GM12878 (cell line): ENCODE measurements at regions not wholly inside any gene's neighbourhood (a gene's known extent, or its start where the extent isn't known, plus 50 kb on each side); places are given as distances from the start of the nearest gene placed in this dataset.

Source experiments
- ATF7 ChIP-seq: fragments of 450-650 bp; IDR thresholded peaks from 2 replicates; pipeline ENCODE4 v1.6.1; 2016; ENCODE audit warnings: low read depth, mild to moderate bottlenecking
- BCL11A ChIP-seq: IDR thresholded peaks from 2 replicates; pipeline ENCODE4 v1.6.1; 2011; ENCODE audit warnings: low read depth, low read length
- BMI1 ChIP-seq: fragments of 450-650 bp; IDR thresholded peaks from 2 replicates; pipeline ENCODE4 v1.6.1; 2016; ENCODE audit warnings: mild to moderate bottlenecking, moderate library complexity, borderline replicate concordance
- CHD1 ChIP-seq: IDR thresholded peaks from 2 replicates; pipeline ENCODE4 v1.6.1; 2012; ENCODE audit warnings: low read depth, low read length, improper control_type of control experiment
- IRF3 ChIP-seq: fragments of 450-650 bp; IDR thresholded peaks from 2 replicates; pipeline ENCODE4 v1.6.1; 2014; ENCODE audit warnings: mild to moderate bottlenecking
- MLLT1 ChIP-seq: fragments of 450-650 bp; IDR thresholded peaks from 2 replicates; pipeline ENCODE4 v1.6.1; 2016; ENCODE audit warnings: mild to moderate bottlenecking
- NR2C1 ChIP-seq: fragments of 450-650 bp; IDR thresholded peaks from 2 replicates; pipeline ENCODE4 v1.6.1; 2017; ENCODE audit warnings: antibody characterized with exemption, mild to moderate bottlenecking, moderate library complexity
- POLR2A ChIP-seq: IDR thresholded peaks from 2 replicates; pipeline ENCODE4 v1.6.1; 2011; ENCODE audit warnings: low read depth, mild to moderate bottlenecking, low read length
- SREBF2 ChIP-seq: IDR thresholded peaks from 2 replicates; pipeline ENCODE4 v1.6.1; 2012; ENCODE audit warnings: mild to moderate bottlenecking, low read length
- TCF3 ChIP-seq: IDR thresholded peaks from 2 replicates; pipeline ENCODE4 v1.6.1; 2012; ENCODE audit warnings: low read depth, mild to moderate bottlenecking, low read length, borderline replicate concordance; ENCODE audit not compliant: insufficient read depth
- ZBTB11 ChIP-seq: fragments of 450-650 bp; formaldehyde crosslinking; IDR thresholded peaks from 2 replicates; pipeline ENCODE4 v1.5.0; 2022; ENCODE audit warnings: mild to moderate bottlenecking, missing genetic modification characterization
- ZNF274 ChIP-seq: IDR thresholded peaks from one replicate; pipeline ENCODE4 v1.8.0; 2011; ENCODE audit not compliant: insufficient read length, insufficient read depth
- TF ChIP-seq, protein P1 (sequence below): fragments of 450-650 bp; IDR thresholded peaks from 2 replicates; pipeline ENCODE4 v1.6.1; 2018; ENCODE audit warnings: mild to moderate bottlenecking, low read depth, moderate library complexity; ENCODE audit not compliant: partially characterized antibody

GRCh38 chrX:6770936-6771335 is 236.0 kb upstream of the VCX3A start (continued):
- TF ChIP-seq ZBTB11 (CRISPR knock-in tag) (no peak), BCL11A (no peak), MLLT1 (no peak), POLR2A (no peak), ZNF274 (no peak), ATF7 (no peak), NR2C1 (no peak), IRF3 (no peak), BMI1 (no peak), TCF3 (no peak), SREBF2 (no peak), CHD1 (no peak)
- TF ChIP-seq, protein P1, sequence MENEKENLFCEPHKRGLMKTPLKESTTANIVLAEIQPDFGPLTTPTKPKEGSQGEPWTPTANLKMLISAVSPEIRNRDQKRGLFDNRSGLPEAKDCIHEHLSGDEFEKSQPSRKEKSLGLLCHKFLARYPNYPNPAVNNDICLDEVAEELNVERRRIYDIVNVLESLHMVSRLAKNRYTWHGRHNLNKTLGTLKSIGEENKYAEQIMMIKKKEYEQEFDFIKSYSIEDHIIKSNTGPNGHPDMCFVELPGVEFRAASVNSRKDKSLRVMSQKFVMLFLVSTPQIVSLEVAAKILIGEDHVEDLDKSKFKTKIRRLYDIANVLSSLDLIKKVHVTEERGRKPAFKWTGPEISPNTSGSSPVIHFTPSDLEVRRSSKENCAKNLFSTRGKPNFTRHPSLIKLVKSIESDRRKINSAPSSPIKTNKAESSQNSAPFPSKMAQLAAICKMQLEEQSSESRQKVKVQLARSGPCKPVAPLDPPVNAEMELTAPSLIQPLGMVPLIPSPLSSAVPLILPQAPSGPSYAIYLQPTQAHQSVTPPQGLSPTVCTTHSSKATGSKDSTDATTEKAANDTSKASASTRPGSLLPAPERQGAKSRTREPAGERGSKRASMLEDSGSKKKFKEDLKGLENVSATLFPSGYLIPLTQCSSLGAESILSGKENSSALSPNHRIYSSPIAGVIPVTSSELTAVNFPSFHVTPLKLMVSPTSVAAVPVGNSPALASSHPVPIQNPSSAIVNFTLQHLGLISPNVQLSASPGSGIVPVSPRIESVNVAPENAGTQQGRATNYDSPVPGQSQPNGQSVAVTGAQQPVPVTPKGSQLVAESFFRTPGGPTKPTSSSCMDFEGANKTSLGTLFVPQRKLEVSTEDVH, result no peak
